GM19372 (cell line): ENCODE measurements at regions not wholly inside any gene's neighbourhood (a gene's known extent, or its start where the extent isn't known, plus 50 kb on each side); places are given as distances from the start of the nearest gene placed in this dataset.
"Not testable (repeated sequence)": the region's sequence is repeated elsewhere in the genome, so short reads cannot be mapped to it uniquely, and the experiment has no call there.

Experiments
- ATAC-seq: cut with Tn5 transposase; IDR thresholded peaks from one replicate; pipeline ENCODE4 v1.9.1; 2021; ENCODE audit warnings: mild to moderate bottlenecking, low read depth, moderate library complexity; ENCODE audit not compliant: unreplicated experiment

- no peak for ATAC-seq
Measured at GRCh38 chr7:119033641-119034040, 809.1 kb downstream of the ANKRD7 start.

- ATAC-seq, result no peak
Measured at GRCh38 chr7:119037941-119038340, 813.4 kb downstream of the ANKRD7 start.

GRCh38 chr7:119046068-119046467 lies 821.6 kb downstream of the ANKRD7 start:
- no peak for ATAC-seq

- no peak for ATAC-seq
Measured at GRCh38 chr7:119065966-119066365, 841.5 kb downstream of the ANKRD7 start.

- no peak for ATAC-seq
Measured at GRCh38 chr7:119086026-119086425, 861.5 kb downstream of the ANKRD7 start.

GRCh38 chr7:119090851-119091250 lies 866.3 kb downstream of the ANKRD7 start:
- ATAC-seq, result no peak

- no peak for ATAC-seq
Measured at GRCh38 chr7:119096683-119097082, 872.2 kb downstream of the ANKRD7 start.

GRCh38 chr7:119100611-119101258 lies 876.2 kb downstream of the ANKRD7 start:
- not testable (repeated sequence) for ATAC-seq

- ATAC-seq, result no peak
Measured at GRCh38 chr7:119102291-119102690, 877.8 kb downstream of the ANKRD7 start.

- ATAC-seq, result no peak
Measured at GRCh38 chr7:119105381-119105780, 880.9 kb downstream of the ANKRD7 start.

- ATAC-seq, result no peak
Measured at GRCh38 chr7:119123326-119123725, 898.8 kb downstream of the ANKRD7 start.

- no peak for ATAC-seq
Measured at GRCh38 chr7:119127706-119128105, 903.2 kb downstream of the ANKRD7 start.

- ATAC-seq, result no peak
Measured at GRCh38 chr7:119132436-119132835, 907.9 kb downstream of the ANKRD7 start.

GRCh38 chr7:119167431-119167830 lies 942.9 kb downstream of the ANKRD7 start:
- ATAC-seq, result no peak

- ATAC-seq, result no peak
Measured at GRCh38 chr7:119172043-119172442, 947.5 kb downstream of the ANKRD7 start.

GRCh38 chr7:119175911-119176627 lies 951.6 kb downstream of the ANKRD7 start:
- ATAC-seq, result peak; percentile 57

- ATAC-seq, result no peak
Measured at GRCh38 chr7:119177863-119178262, 953.4 kb downstream of the ANKRD7 start.

- ATAC-seq, result no peak
Measured at GRCh38 chr7:119184124-119184788, 959.8 kb downstream of the ANKRD7 start.

- no peak for ATAC-seq
Measured at GRCh38 chr7:119196183-119196582, 971.7 kb downstream of the ANKRD7 start.

- ATAC-seq, result peak; percentile 11
Measured at GRCh38 chr7:119197172-119197876, 972.8 kb downstream of the ANKRD7 start.
